VCaP (cell line): ENCODE measurements at regions not wholly inside any gene's neighbourhood (a gene's known extent, or its start where the extent isn't known, plus 50 kb on each side); places are given as distances from the start of the nearest gene placed in this dataset.

ENCODE experiments used
- H3K27ac ChIP-seq: fragments of 450-650 bp; 2 replicates; pipeline ENCODE4 v1.5.1; 2017
- CTCF ChIP-seq: fragments of 450-650 bp; conservative IDR thresholded peaks from 2 replicates; pipeline ENCODE4 v1.5.1; 2017; ENCODE audit warnings: mild to moderate bottlenecking, moderate library complexity

DNA sequence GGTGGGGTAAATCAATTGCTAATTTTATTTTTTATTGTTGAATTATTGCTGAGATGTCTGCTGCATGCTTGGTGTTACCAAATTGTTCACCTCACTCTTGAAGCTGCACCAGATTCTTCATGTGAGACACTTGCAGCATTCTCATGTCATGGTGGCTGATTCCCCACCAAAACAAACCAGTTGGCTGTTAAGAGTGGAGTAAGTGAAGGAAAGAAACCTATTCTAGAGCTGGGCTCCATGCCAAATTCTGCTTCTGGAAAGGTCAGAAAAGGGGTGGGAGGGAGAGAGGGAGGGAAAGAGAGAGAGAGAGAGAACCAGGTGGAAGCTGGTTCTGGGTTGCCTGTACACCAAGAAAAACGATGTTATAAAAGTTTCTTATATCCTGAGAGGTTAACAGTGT is 317.5 kb upstream of the THRB start:
- H3K27ac ChIP-seq: no peak overlapping the region
- TF ChIP-seq CTCF: no peak

DNA sequence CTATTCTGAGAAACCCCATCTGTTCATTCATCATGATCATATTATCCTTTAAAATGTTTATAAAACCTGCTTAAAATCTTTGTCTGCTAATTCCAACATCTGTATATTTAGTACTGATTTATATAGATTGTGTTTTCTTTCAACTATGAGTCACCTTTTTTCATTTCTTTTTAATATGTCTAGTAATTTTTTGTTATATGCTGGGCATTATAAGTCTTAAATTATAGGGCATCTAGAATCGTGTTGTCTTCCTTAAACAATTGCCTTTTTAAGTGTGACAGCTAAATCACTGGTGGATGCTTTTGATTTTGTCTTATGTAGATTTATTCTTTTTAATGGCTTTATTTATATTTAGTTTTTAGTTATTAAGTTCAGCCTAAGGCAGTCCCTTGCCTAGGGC is 323.4 kb upstream of the THRB start:
- TF ChIP-seq CTCF: no peak
- no peak overlapping the region for H3K27ac ChIP-seq

- TF ChIP-seq CTCF: no peak
- no peak overlapping the region for H3K27ac ChIP-seq
These were observed 333.4 kb upstream of the THRB start for GRCh38 chr3:24828011-24828410.

GRCh38 chr3:24828551-24828950 is 333.9 kb upstream of the THRB start:
- H3K27ac ChIP-seq: no peak overlapping the region
- no peak for TF ChIP-seq CTCF

DNA sequence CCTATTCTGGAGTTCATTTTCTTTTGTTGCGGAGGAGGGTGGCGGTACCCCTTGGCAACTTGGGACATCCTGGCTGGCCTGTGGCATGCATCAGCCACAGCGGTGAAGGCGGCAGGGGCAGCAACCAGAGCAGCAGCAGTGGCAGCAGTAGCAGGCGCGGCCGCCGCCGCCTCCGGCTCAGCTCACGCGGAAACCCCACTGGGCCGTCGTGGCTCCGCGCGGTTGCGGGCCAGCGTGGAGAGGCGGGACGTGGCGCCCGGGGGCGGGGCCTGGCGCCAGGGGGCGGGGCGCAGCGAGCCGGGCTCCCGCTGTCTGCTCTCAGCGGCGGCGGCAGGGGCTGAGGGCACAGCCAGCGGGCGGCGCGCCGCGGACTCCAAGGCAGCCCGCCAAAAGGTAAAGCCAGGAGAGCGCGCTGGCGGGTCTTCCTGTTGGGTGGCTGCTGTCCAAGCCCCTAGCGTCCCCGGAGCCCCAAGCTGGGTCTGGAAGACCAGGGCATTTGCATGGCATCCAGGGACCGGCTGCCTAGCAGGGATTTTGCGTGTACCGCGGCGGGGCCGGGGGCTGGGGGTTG is 334.4 kb upstream of the THRB start:
- peak overlapping the region; percentile 52; the same call in 1 of the 2 replicates for H3K27ac ChIP-seq
- TF ChIP-seq CTCF: peak; percentile 33; the same call in 1 of the 2 replicates

GRCh38 chr3:24829629-24830229 is 335.1 kb upstream of the THRB start:
- TF ChIP-seq CTCF: no peak
- peak overlapping the region; percentile 52; the same call in 1 of the 2 replicates for H3K27ac ChIP-seq

DNA sequence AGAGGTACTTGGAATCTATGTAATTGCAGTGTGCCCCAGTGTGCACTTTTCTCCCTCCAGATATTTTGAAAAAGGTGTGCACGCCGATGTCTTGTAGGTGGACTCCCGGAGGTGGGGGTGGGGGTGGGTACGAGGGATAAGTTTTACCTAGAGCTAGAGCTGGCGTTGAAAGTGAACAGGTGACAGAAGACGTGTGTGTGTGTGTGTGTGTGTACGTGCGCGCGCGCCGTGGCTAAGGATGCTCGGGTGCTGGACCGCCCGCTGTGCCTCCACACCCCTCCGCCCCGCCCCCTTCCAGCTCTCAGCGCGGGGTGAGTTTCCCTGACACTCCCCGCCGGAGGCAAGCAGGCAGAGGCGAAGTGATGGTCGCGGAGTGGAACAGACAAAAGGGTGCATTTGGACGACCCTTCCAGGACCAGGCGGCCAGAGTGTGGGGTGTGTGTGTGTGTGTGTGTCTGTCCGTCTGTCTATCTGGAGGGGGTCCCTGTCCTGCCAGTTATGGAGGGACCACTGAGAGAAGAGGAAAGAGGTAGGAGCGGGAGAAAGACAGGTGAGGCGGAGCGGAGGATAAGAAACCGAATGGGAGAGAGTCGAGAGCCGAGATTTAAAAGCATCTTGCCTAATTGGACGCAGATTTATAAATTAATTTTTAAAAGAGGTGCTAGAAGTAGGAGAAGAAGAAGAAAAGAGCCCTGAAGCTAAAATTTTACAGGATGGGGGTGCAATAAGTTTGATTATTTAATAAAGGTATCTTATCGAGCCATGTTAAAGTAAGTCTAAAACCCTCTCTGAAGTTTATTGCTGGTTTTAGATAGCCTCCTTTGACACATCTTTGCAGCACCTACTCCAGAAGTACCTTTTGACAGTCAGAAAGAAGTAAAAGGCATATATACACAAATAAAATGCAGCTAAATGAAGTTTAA is 335.8 kb upstream of the THRB start:
- TF ChIP-seq CTCF: no peak
- H3K27ac ChIP-seq: peak overlapping the region; percentile 52; the same call in 1 of the 2 replicates
